Thoracic aorta (tissue), 2 donors: ENCODE measurements at regions not wholly inside any gene's neighbourhood (a gene's known extent, or its start where the extent isn't known, plus 50 kb on each side); places are given as distances from the start of the nearest gene placed in this dataset.

Source experiments
- ATAC-seq: fragments of 150-250 bp; one replicate; pipeline ENCODE4 v1.8.0; 2017; ENCODE audit warnings: low read depth; ENCODE audit not compliant: insufficient number of reproducible peaks, low FRiP score
- DNase-seq: peaks from one replicate; pipeline ENCODE4 v3.0.0-alpha.2; 2020; ENCODE audit warnings: low spot score
- H3K27ac ChIP-seq, 2 donors: fragments of 200-600 bp; sonication (generic); 1 replicate in 1 of 2; 2 replicates in 1 of 2; pipeline ENCODE4 v1.5.1; 2016; ENCODE audit warnings: mild to moderate bottlenecking in 2 of 2, moderate library complexity in 2 of 2
- H3K27me3 ChIP-seq: fragments of 200-600 bp; sonication (generic); replicated peaks from 2 replicates; pipeline ENCODE4 v1.6.0; 2016; ENCODE audit warnings: mild to moderate bottlenecking; ENCODE audit not compliant: insufficient read depth
- H3K36me3 ChIP-seq: fragments of 200-600 bp; sonication (generic); one replicate; pipeline ENCODE4 v1.5.1; 2016
- H3K4me1 ChIP-seq, 2 donors: fragments of 200-600 bp; sonication (generic); 1 replicate in 1 of 2; 2 replicates in 1 of 2; pipeline versions ENCODE4 v1.5.1 to v1.6.0; 2016; ENCODE audit warnings: low read depth in 2 of 2, mild to moderate bottlenecking in 1 of 2; ENCODE audit not compliant: control insufficient read depth in 1 of 2
- H3K4me3 ChIP-seq: fragments of 200-600 bp; sonication (generic); 2 replicates; pipeline ENCODE4 v1.5.1; 2016; ENCODE audit warnings: mild to moderate bottlenecking
- H3K9me3 ChIP-seq: fragments of 200-600 bp; sonication (generic); 2 replicates; pipeline ENCODE4 v1.5.1; 2016
- CTCF ChIP-seq: fragments of 200-600 bp; sonication (generic); IDR thresholded peaks from one replicate; pipeline ENCODE4 v1.5.1; 2019; ENCODE audit warnings: antibody characterized with exemption

GRCh38 chr16:80084163-80084562 lies 456.6 kb upstream of the DYNLRB2 start:
- no peak for DNase-seq
- Histone ChIP-seq H3K4me1 (peaks cover 3 to 4% of the 10 kb centered on the region in 2 donors), H3K9me3 (no peaks in the 10 kb centered on the region), H3K4me3 (no peak overlapping the region), H3K27ac (no peak overlapping the region), H3K27me3 (no peaks in the 10 kb centered on the region), H3K36me3 (no peaks in the 10 kb centered on the region)
- no peak for TF ChIP-seq CTCF
- ATAC-seq = no peak

- Histone ChIP-seq H3K4me3 (no peak overlapping the region), H3K36me3 (no peaks in the 10 kb centered on the region), H3K4me1 (peaks cover 3 to 4% of the 10 kb centered on the region in 2 donors), H3K27ac (no peak overlapping the region), H3K27me3 (no peaks in the 10 kb centered on the region), H3K9me3 (no peaks in the 10 kb centered on the region)
- ATAC-seq (no peak), DNase-seq (no peak)
- no peak for TF ChIP-seq CTCF
Observed at GRCh38 chr16:80082906-80083305, 457.9 kb upstream of the DYNLRB2 start.

GRCh38 chr16:80081846-80082245 lies 458.9 kb upstream of the DYNLRB2 start:
- no peak for ATAC-seq
- Histone ChIP-seq H3K4me3 (no peak overlapping the region), H3K27ac (no peak overlapping the region), H3K9me3 (no peaks in the 10 kb centered on the region), H3K27me3 (no peaks in the 10 kb centered on the region), H3K4me1 (peaks cover 3 to 4% of the 10 kb centered on the region in 2 donors), H3K36me3 (no peaks in the 10 kb centered on the region)
- no peak for TF ChIP-seq CTCF
- no peak for DNase-seq

- H3K4me3 ChIP-seq = no peak overlapping the region
- no peak for ATAC-seq
- no peaks in the 10 kb centered on the region for H3K27me3 ChIP-seq
- TF ChIP-seq CTCF = no peak
- H3K9me3 ChIP-seq = no peaks in the 10 kb centered on the region
- H3K4me1 ChIP-seq = peaks cover 3 to 4% of the 10 kb centered on the region in 2 donors
- H3K36me3 ChIP-seq = no peaks in the 10 kb centered on the region
- no peak for DNase-seq
- H3K27ac ChIP-seq = no peak overlapping the region
Observed at GRCh38 chr16:80080287-80080851, 460.4 kb upstream of the DYNLRB2 start.

- H3K36me3 ChIP-seq = no peaks in the 10 kb centered on the region
- H3K4me1 ChIP-seq = no peaks in the 10 kb centered on the region
- no peaks in the 10 kb centered on the region for H3K27me3 ChIP-seq
- ATAC-seq (no peak), DNase-seq (no peak)
- H3K4me3 ChIP-seq = no peak overlapping the region
- no peak for TF ChIP-seq CTCF
- no peaks in the 10 kb centered on the region for H3K9me3 ChIP-seq
- no peak overlapping the region for H3K27ac ChIP-seq
Observed at GRCh38 chr16:80079072-80079471, 461.7 kb upstream of the DYNLRB2 start.
